ENCODE measurements at regions not wholly inside any gene's neighbourhood (a gene's known extent, or its start where the extent isn't known, plus 50 kb on each side); places are given as distances from the start of the nearest gene placed in this dataset.
"Not testable (repeated sequence)": the region's sequence is repeated elsewhere in the genome, so short reads cannot be mapped to it uniquely, and the experiment has no call there.

- Histone ChIP-seq H3K4me3 (ENCODE audit: low read length) (no peak overlapping the region), H3K27me3 (ENCODE audit: control insufficient read depth in 2 of 2, insufficient read depth in 2 of 2, low read length in 2 of 2) (no peaks in the 10 kb centered on the region), H3K4me1 (ENCODE audit: control insufficient read depth in 2 of 2, insufficient read depth in 2 of 2, low read length in 2 of 2) (no peaks in the 10 kb centered on the region), H3K9me3 (ENCODE audit: control insufficient read depth in 2 of 3, low read length in 3 of 3) (peaks cover 0 to 3% (median 0%) of the 10 kb centered on the region in 3 experiments), H3K27ac (ENCODE audit: low read depth, low read length) (no peak overlapping the region), H3K36me3 (ENCODE audit: control insufficient read depth in 2 of 3, insufficient read depth in 3 of 3, low read length in 3 of 3) (no peaks in the 10 kb centered on the region)
- Mint-ChIP-seq H3K27me3 (no peaks in the 10 kb centered on the region), H3K36me3 (no peaks in the 10 kb centered on the region), H3K9me3 (peaks cover 6 to 38% (median 13%) of the 10 kb centered on the region in 11 donors), H3K27ac (no peak overlapping the region), H3K4me3 (no peak overlapping the region), H3K4me1 (no peaks in the 10 kb centered on the region)
- DNase-seq (no peak), ATAC-seq (no peak)
- ChIA-PET POLR2A (no interaction called here), CTCF (no interaction called here)
- intact Hi-C loops (cut with micrococcal nuclease): no loop called here
These were observed 440.3 kb downstream of the POM121L12 start for GRCh38 chr7:53475776-53476175.

- Histone ChIP-seq H3K4me3 (ENCODE audit: low read length) (no peak overlapping the region), H3K9me3 (ENCODE audit: control insufficient read depth in 2 of 3, low read length in 3 of 3) (peaks cover 0 to 3% (median 0%) of the 10 kb centered on the region in 3 experiments), H3K27me3 (ENCODE audit: control insufficient read depth in 2 of 2, insufficient read depth in 2 of 2, low read length in 2 of 2) (no peaks in the 10 kb centered on the region), H3K36me3 (ENCODE audit: control insufficient read depth in 2 of 3, insufficient read depth in 3 of 3, low read length in 3 of 3) (no peaks in the 10 kb centered on the region), H3K27ac (ENCODE audit: low read depth, low read length) (no peak overlapping the region), H3K4me1 (ENCODE audit: control insufficient read depth in 2 of 2, insufficient read depth in 2 of 2, low read length in 2 of 2) (no peaks in the 10 kb centered on the region)
- Mint-ChIP-seq H3K4me1 (no peaks in the 10 kb centered on the region), H3K27me3 (no peaks in the 10 kb centered on the region), H3K27ac (no peak overlapping the region), H3K9me3 (peaks cover 6 to 38% (median 16%) of the 10 kb centered on the region in 11 donors), H3K36me3 (no peaks in the 10 kb centered on the region), H3K4me3 (no peak overlapping the region)
- ATAC-seq: no peak
- intact Hi-C loops (cut with micrococcal nuclease): no loop called here
- ChIA-PET POLR2A (no interaction called here), CTCF (no interaction called here)
- no peak for DNase-seq
These were observed 441.1 kb downstream of the POM121L12 start for GRCh38 chr7:53476566-53476965.

- Histone ChIP-seq H3K27ac (ENCODE audit: low read depth, low read length) (no peak overlapping the region), H3K36me3 (ENCODE audit: control insufficient read depth in 2 of 3, insufficient read depth in 3 of 3, low read length in 3 of 3) (no peaks in the 10 kb centered on the region), H3K4me1 (ENCODE audit: control insufficient read depth in 2 of 2, insufficient read depth in 2 of 2, low read length in 2 of 2) (no peaks in the 10 kb centered on the region), H3K27me3 (ENCODE audit: control insufficient read depth in 2 of 2, insufficient read depth in 2 of 2, low read length in 2 of 2) (no peaks in the 10 kb centered on the region), H3K9me3 (ENCODE audit: control insufficient read depth in 2 of 3, low read length in 3 of 3) (peaks cover 0 to 5% (median 0%) of the 10 kb centered on the region in 3 experiments), H3K4me3 (ENCODE audit: low read length) (no peak overlapping the region)
- ATAC-seq (no peak), DNase-seq (no peak)
- Mint-ChIP-seq H3K4me1 (no peaks in the 10 kb centered on the region), H3K27me3 (no peaks in the 10 kb centered on the region), H3K27ac (no peak overlapping the region), H3K4me3 (no peak overlapping the region), H3K36me3 (no peaks in the 10 kb centered on the region), H3K9me3 (peaks cover 2 to 53% (median 13%) of the 10 kb centered on the region in 11 donors)
- CTCF ChIA-PET: no interaction called here
- POLR2A ChIA-PET: no interaction called here
- intact Hi-C loops (cut with micrococcal nuclease): no loop called here
These were observed 449.9 kb downstream of the POM121L12 start for GRCh38 chr7:53485354-53485753.

- intact Hi-C loops (cut with micrococcal nuclease): no loop called here
- no peak overlapping the region for H3K4me3 Mint-ChIP-seq
- Histone ChIP-seq H3K4me1 (ENCODE audit: control insufficient read depth in 2 of 2, insufficient read depth in 2 of 2, low read length in 2 of 2) (no peaks in the 10 kb centered on the region), H3K27ac (ENCODE audit: low read depth, low read length) (no peak overlapping the region), H3K4me3 (ENCODE audit: low read length) (no peak overlapping the region), H3K27me3 (ENCODE audit: control insufficient read depth in 2 of 2, insufficient read depth in 2 of 2, low read length in 2 of 2) (no peaks in the 10 kb centered on the region), H3K36me3 (ENCODE audit: control insufficient read depth in 2 of 3, insufficient read depth in 3 of 3, low read length in 3 of 3) (no peaks in the 10 kb centered on the region), H3K9me3 (ENCODE audit: control insufficient read depth in 2 of 3, low read length in 3 of 3) (no peaks in the 10 kb centered on the region)
- H3K36me3 Mint-ChIP-seq: no peaks in the 10 kb centered on the region
- DNase-seq (no peak), ATAC-seq (no peak)
- no peak overlapping the region for H3K27ac Mint-ChIP-seq
- no peaks in the 10 kb centered on the region for H3K27me3 Mint-ChIP-seq
- CTCF ChIA-PET: no interaction called here
- H3K9me3 Mint-ChIP-seq: peaks cover 3 to 56% (median 16%) of the 10 kb centered on the region in 11 donors
- no peaks in the 10 kb centered on the region for H3K4me1 Mint-ChIP-seq
- POLR2A ChIA-PET: no interaction called here
These were observed 455.6 kb downstream of the POM121L12 start for GRCh38 chr7:53491051-53491450.

GRCh38 chr7:53495181-53495580 is 459.7 kb downstream of the POM121L12 start:
- H3K36me3 ChIP-seq (ENCODE audit: control insufficient read depth in 2 of 3, insufficient read depth in 3 of 3, low read length in 3 of 3); intact Hi-C loops (cut with micrococcal nuclease); H3K4me3 Mint-ChIP-seq; ATAC-seq; H3K27me3 ChIP-seq (ENCODE audit: control insufficient read depth in 2 of 2, insufficient read depth in 2 of 2, low read length in 2 of 2); H3K9me3 ChIP-seq (ENCODE audit: control insufficient read depth in 2 of 3, low read length in 3 of 3); H3K4me1 ChIP-seq (ENCODE audit: control insufficient read depth in 2 of 2, insufficient read depth in 2 of 2, low read length in 2 of 2); POLR2A ChIA-PET; H3K27ac Mint-ChIP-seq; H3K4me1 Mint-ChIP-seq; DNase-seq; H3K27me3 Mint-ChIP-seq; H3K4me3 ChIP-seq (ENCODE audit: low read length); H3K36me3 Mint-ChIP-seq; CTCF ChIA-PET; H3K27ac ChIP-seq (ENCODE audit: low read depth, low read length): not testable (repeated sequence)
- peaks cover 0 to 36% (median 10%) of the 10 kb centered on the region in 11 donors for H3K9me3 Mint-ChIP-seq

- Mint-ChIP-seq H3K4me3 (no peak overlapping the region), H3K4me1 (no peaks in the 10 kb centered on the region), H3K27ac (no peak overlapping the region), H3K9me3 (peaks cover 0 to 16% (median 8%) of the 10 kb centered on the region in 11 donors), H3K36me3 (no peaks in the 10 kb centered on the region), H3K27me3 (no peaks in the 10 kb centered on the region)
- CTCF ChIA-PET: no interaction called here
- POLR2A ChIA-PET: no interaction called here
- intact Hi-C loops (cut with micrococcal nuclease): no loop called here
- Histone ChIP-seq H3K4me3 (ENCODE audit: low read length) (no peak overlapping the region), H3K27me3 (ENCODE audit: control insufficient read depth in 2 of 2, insufficient read depth in 2 of 2, low read length in 2 of 2) (no peaks in the 10 kb centered on the region), H3K4me1 (ENCODE audit: control insufficient read depth in 2 of 2, insufficient read depth in 2 of 2, low read length in 2 of 2) (no peaks in the 10 kb centered on the region), H3K27ac (ENCODE audit: low read depth, low read length) (no peak overlapping the region), H3K36me3 (ENCODE audit: control insufficient read depth in 2 of 3, insufficient read depth in 3 of 3, low read length in 3 of 3) (no peaks in the 10 kb centered on the region), H3K9me3 (ENCODE audit: control insufficient read depth in 2 of 3, low read length in 3 of 3) (peaks cover 0 to 7% (median 0%) of the 10 kb centered on the region in 3 experiments)
- ATAC-seq (no peak), DNase-seq (no peak)
These were observed 464.6 kb downstream of the POM121L12 start for GRCh38 chr7:53500076-53500475.

- peaks cover 0 to 9% (median 0%) of the 10 kb centered on the region in 3 experiments for H3K9me3 ChIP-seq (ENCODE audit: control insufficient read depth in 2 of 3, low read length in 3 of 3)
- intact Hi-C loops (cut with micrococcal nuclease): no loop called here
- Mint-ChIP-seq H3K27me3 (no peaks in the 10 kb centered on the region), H3K9me3 (peaks cover 0 to 20% (median 4%) of the 10 kb centered on the region in 11 donors), H3K4me1 (no peaks in the 10 kb centered on the region), H3K36me3 (peaks cover 0 to 5% (median 0%) of the 10 kb centered on the region in 5 donors), H3K4me3 (no peak overlapping the region), H3K27ac (no peak overlapping the region)
- H3K36me3 ChIP-seq (ENCODE audit: control insufficient read depth in 2 of 3, insufficient read depth in 3 of 3, low read length in 3 of 3): no peaks in the 10 kb centered on the region
- ATAC-seq: no peak
- CTCF ChIA-PET: no interaction called here
- H3K4me1 ChIP-seq (ENCODE audit: control insufficient read depth in 2 of 2, insufficient read depth in 2 of 2, low read length in 2 of 2): no peaks in the 10 kb centered on the region
- DNase-seq: no peak
- no peak overlapping the region for H3K27ac ChIP-seq (ENCODE audit: low read depth, low read length)
- no peak overlapping the region for H3K4me3 ChIP-seq (ENCODE audit: low read length)
- POLR2A ChIA-PET: no interaction called here
- no peaks in the 10 kb centered on the region for H3K27me3 ChIP-seq (ENCODE audit: control insufficient read depth in 2 of 2, insufficient read depth in 2 of 2, low read length in 2 of 2)
These were observed 469.5 kb downstream of the POM121L12 start for GRCh38 chr7:53504914-53505313.

Measured in naive thymus-derived CD4-positive, alpha-beta T cell (primary cell).